Body of pancreas (tissue), 4 donors: ENCODE measurements at regions not wholly inside any gene's neighbourhood (a gene's known extent, or its start where the extent isn't known, plus 50 kb on each side); places are given as distances from the start of the nearest gene placed in this dataset.

Experiments
- POLR2A ChIP-seq, 3 donors: fragments of 450-650 bp; IDR thresholded peaks; one replicate each; pipeline ENCODE4 v1.6.1; 2016; ENCODE audit warnings: antibody characterized with exemption in 3 of 3, mild to moderate bottlenecking in 2 of 3
- TF ChIP-seq, protein P1 (sequence below), 7 experiments: fragments of 450-650 bp in 4 of 7; fragments of 200-600 bp in 3 of 7; sonication (generic) in 3 of 7; IDR thresholded peaks; one replicate each; pipeline ENCODE4 v1.5.1; 2016 to 2019; ENCODE audit warnings: antibody characterized with exemption in 7 of 7

- TF ChIP-seq, protein P1, sequence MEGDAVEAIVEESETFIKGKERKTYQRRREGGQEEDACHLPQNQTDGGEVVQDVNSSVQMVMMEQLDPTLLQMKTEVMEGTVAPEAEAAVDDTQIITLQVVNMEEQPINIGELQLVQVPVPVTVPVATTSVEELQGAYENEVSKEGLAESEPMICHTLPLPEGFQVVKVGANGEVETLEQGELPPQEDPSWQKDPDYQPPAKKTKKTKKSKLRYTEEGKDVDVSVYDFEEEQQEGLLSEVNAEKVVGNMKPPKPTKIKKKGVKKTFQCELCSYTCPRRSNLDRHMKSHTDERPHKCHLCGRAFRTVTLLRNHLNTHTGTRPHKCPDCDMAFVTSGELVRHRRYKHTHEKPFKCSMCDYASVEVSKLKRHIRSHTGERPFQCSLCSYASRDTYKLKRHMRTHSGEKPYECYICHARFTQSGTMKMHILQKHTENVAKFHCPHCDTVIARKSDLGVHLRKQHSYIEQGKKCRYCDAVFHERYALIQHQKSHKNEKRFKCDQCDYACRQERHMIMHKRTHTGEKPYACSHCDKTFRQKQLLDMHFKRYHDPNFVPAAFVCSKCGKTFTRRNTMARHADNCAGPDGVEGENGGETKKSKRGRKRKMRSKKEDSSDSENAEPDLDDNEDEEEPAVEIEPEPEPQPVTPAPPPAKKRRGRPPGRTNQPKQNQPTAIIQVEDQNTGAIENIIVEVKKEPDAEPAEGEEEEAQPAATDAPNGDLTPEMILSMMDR (IDR thresholded peaks at IDR 0.05): no peak
- TF ChIP-seq POLR2A (IDR thresholded peaks at IDR 0.05): no peak
Measured at GRCh38 chr3:35919160-35919559, 279.8 kb downstream of the ARPP21 start.
